ENCODE measurements at regions not wholly inside any gene's neighbourhood (a gene's known extent, or its start where the extent isn't known, plus 50 kb on each side); places are given as distances from the start of the nearest gene placed in this dataset.

- in situ Hi-C loops (cut with HindIII; ENCODE audit: low pct_unique_long_range_greater_than_20kb, low sequenced_read_pairs): no loop called here
- peak; percentile 58 for DNase-seq (ENCODE audit: low read depth)
Observed at GRCh38 chr1:234745844-234746797, 136.1 kb upstream of the IRF2BP2 start.

GRCh38 chr1:234745276-234745675, 135.3 kb upstream of the IRF2BP2 start:
- in situ Hi-C loops (cut with HindIII; ENCODE audit: low pct_unique_long_range_greater_than_20kb, low sequenced_read_pairs): no loop called here
- DNase-seq (ENCODE audit: low read depth): no peak

GRCh38 chr1:234743791-234744611, 134.0 kb upstream of the IRF2BP2 start:
- in situ Hi-C loops (cut with HindIII; ENCODE audit: low pct_unique_long_range_greater_than_20kb, low sequenced_read_pairs): no loop called here
- no peak for DNase-seq (ENCODE audit: low read depth)

- no peak for DNase-seq (ENCODE audit: low read depth)
- in situ Hi-C loops (cut with HindIII; ENCODE audit: low pct_unique_long_range_greater_than_20kb, low sequenced_read_pairs): no loop called here
Observed at GRCh38 chr1:234742622-234743021, 132.6 kb upstream of the IRF2BP2 start.

- in situ Hi-C loops (cut with HindIII; ENCODE audit: low pct_unique_long_range_greater_than_20kb, low sequenced_read_pairs): no loop called here
Observed at GRCh38 chr1:234737967-234738314, 128.0 kb upstream of the IRF2BP2 start.

GRCh38 chr1:234735916-234736315, 125.9 kb upstream of the IRF2BP2 start:
- in situ Hi-C loops (cut with HindIII; ENCODE audit: low pct_unique_long_range_greater_than_20kb, low sequenced_read_pairs): no loop called here
- DNase-seq (ENCODE audit: low read depth): no peak

More at GRCh38 chr1:234737967-234738314, 128.0 kb upstream of the IRF2BP2 start:
- no peak for DNase-seq (ENCODE audit: low read depth)

GRCh38 chr1:234735476-234735875, 125.5 kb upstream of the IRF2BP2 start:
- DNase-seq (ENCODE audit: low read depth): no peak
- in situ Hi-C loops (cut with HindIII; ENCODE audit: low pct_unique_long_range_greater_than_20kb, low sequenced_read_pairs): no loop called here

DNA sequence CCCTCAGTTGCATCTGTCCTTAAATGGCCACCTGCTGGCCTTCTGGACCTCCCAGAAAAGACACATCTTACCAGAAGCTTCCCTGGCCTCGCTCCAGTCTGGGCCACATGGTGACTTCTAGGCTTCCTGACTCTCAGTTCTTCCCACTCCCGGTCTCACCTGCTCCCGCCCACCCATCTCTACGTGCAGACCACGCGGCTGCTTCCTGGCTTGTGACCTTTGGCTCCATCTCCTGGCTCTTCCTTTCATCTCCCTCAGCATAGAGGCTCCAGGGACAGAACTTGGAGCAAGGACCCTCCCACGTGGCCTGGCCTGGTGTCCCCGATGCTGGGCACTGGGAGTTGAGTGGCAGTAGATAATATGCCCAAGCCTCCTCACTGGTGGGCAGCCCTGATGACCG, 124.9 kb upstream of the IRF2BP2 start:
- in situ Hi-C loops (cut with HindIII; ENCODE audit: low pct_unique_long_range_greater_than_20kb, low sequenced_read_pairs): no loop called here
- no peak for DNase-seq (ENCODE audit: low read depth)

- DNase-seq (ENCODE audit: low read depth): no peak
- in situ Hi-C loops (cut with HindIII; ENCODE audit: low pct_unique_long_range_greater_than_20kb, low sequenced_read_pairs): no loop called here
Observed at GRCh38 chr1:234734412-234734835, 124.4 kb upstream of the IRF2BP2 start.

DNA sequence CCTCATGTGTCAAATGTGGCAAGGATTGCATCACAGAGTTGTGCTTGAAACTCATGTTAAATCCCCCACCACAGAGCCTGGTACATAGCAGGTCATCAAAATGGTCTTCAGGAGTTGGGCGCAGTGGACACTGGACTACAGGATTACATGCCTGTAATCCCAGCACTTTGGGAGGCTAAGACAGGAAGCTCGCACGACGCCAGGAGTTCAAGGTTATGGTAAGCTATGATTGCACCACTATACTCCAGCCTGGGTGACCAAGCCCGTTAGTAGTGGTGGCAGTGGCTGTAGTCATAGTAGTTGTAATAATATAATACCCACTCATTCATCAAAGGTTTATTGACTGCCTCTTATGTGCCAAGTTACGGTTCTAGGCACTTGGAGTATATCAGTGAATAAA, 123.4 kb upstream of the IRF2BP2 start:
- no peak for DNase-seq (ENCODE audit: low read depth)
- in situ Hi-C loops (cut with HindIII; ENCODE audit: low pct_unique_long_range_greater_than_20kb, low sequenced_read_pairs): no loop called here

- in situ Hi-C loops (cut with HindIII; ENCODE audit: low pct_unique_long_range_greater_than_20kb, low sequenced_read_pairs): no loop called here
- no peak for DNase-seq (ENCODE audit: low read depth)
Observed at GRCh38 chr1:234732671-234733390, 122.9 kb upstream of the IRF2BP2 start.

- DNase-seq (ENCODE audit: low read depth): no peak
- in situ Hi-C loops (cut with HindIII; ENCODE audit: low pct_unique_long_range_greater_than_20kb, low sequenced_read_pairs): no loop called here
Observed at GRCh38 chr1:234732260-234732659, 122.3 kb upstream of the IRF2BP2 start.

- DNase-seq (ENCODE audit: low read depth): no peak
- in situ Hi-C loops (cut with HindIII; ENCODE audit: low pct_unique_long_range_greater_than_20kb, low sequenced_read_pairs): no loop called here
Observed at GRCh38 chr1:234731569-234732085, 121.6 kb upstream of the IRF2BP2 start.

DNA sequence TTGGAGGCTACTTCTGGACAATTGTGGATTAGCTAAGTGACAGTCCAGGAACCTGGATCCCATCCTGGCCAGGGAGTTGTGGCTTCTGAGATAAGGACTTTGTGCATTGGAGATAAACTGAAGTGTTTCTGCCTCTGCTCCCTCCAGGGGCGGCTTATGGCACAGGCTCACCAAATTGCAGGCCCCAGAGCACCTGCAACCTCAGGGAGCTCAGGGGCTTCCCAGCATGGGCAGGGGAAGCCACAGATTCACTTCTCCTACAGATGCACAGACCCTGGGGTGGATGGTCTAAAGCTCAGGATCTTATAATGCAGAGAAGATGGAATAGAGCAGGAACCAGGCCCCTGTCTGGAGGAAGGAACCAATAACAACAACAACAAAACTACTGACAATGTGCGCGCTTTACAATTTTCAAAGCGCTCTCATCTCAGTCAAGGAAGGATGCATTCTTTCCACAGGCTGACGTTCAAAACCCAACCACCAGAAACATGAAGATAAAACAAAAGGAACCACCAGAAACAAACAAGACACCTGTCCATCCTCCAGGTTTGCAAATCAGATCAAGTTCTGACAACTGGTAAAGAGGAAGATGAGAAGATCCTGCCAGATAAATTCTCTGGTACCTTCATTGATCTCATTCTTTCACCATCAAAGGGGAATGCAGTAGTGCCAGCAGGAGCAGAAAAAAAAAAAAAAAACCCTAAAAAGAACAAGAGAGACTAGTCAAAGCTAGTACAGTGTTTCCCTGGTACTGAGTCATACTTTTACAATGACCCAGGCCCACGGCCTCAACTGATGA, 121.0 kb upstream of the IRF2BP2 start:
- DNase-seq (ENCODE audit: low read depth): no peak
- in situ Hi-C loops (cut with HindIII; ENCODE audit: low pct_unique_long_range_greater_than_20kb, low sequenced_read_pairs): no loop called here

DNA sequence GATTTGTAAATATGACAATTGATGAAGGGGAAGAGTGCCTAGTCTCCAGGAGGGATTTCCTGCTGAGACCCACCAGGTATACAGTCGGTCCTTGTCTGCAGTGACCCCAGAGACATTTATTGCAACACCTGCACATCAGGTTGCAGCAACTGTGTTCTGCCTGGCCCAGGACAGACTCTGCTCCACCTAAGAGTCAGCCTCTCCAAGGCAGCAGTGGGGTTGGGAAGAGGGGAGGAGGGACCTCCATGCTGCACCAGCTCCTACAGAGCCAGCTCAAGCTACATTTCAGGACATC, 120.4 kb upstream of the IRF2BP2 start:
- in situ Hi-C loops (cut with HindIII; ENCODE audit: low pct_unique_long_range_greater_than_20kb, low sequenced_read_pairs): no loop called here
- DNase-seq (ENCODE audit: low read depth): no peak

- DNase-seq (ENCODE audit: low read depth): no peak
- in situ Hi-C loops (cut with HindIII; ENCODE audit: low pct_unique_long_range_greater_than_20kb, low sequenced_read_pairs): no loop called here
Observed at GRCh38 chr1:234729561-234730474, 119.8 kb upstream of the IRF2BP2 start.

- in situ Hi-C loops (cut with HindIII; ENCODE audit: low pct_unique_long_range_greater_than_20kb, low sequenced_read_pairs): no loop called here
- no peak for DNase-seq (ENCODE audit: low read depth)
Observed at GRCh38 chr1:234728740-234729139, 118.8 kb upstream of the IRF2BP2 start.

All from Caki2 (cell line).